Hepatocyte (in vitro differentiated cells): ENCODE measurements at regions not wholly inside any gene's neighbourhood (a gene's known extent, or its start where the extent isn't known, plus 50 kb on each side); places are given as distances from the start of the nearest gene placed in this dataset.

Source experiments
- CTCF ChIP-seq: fragments of 200-600 bp; sonication (generic); IDR thresholded peaks from 2 replicates; pipeline ENCODE4 v1.5.1; 2016; ENCODE audit warnings: antibody characterized with exemption, mild to moderate bottlenecking; ENCODE audit not compliant: poor library complexity
- EZH2phosphoT487 ChIP-seq: fragments of 200-600 bp; sonication (generic); IDR thresholded peaks from one replicate; pipeline ENCODE4 v1.6.1; 2018; ENCODE audit warnings: antibody characterized with exemption, mild to moderate bottlenecking, low read depth, moderate library complexity; ENCODE audit not compliant: unreplicated experiment, severe bottlenecking

GRCh38 chr12:125440399-125440798 is 375.2 kb downstream of the AACS start:
- TF ChIP-seq CTCF, result no peak
- TF ChIP-seq EZH2phosphoT487, result no peak
